GM19455 (cell line): ENCODE measurements at regions not wholly inside any gene's neighbourhood (a gene's known extent, or its start where the extent isn't known, plus 50 kb on each side); places are given as distances from the start of the nearest gene placed in this dataset.
"Not testable (repeated sequence)": the region's sequence is repeated elsewhere in the genome, so short reads cannot be mapped to it uniquely, and the experiment has no call there.

Source experiments
- ATAC-seq: cut with Tn5 transposase; IDR thresholded peaks from one replicate; pipeline ENCODE4 v1.9.1; 2021; ENCODE audit not compliant: unreplicated experiment

- ATAC-seq, result no peak
These were observed 417.1 kb downstream of the SOCS6 start for GRCh38 chr18:70705831-70706416.

- no peak for ATAC-seq
These were observed 411.7 kb downstream of the SOCS6 start for GRCh38 chr18:70700496-70700895.

- no peak for ATAC-seq
These were observed 409.7 kb downstream of the SOCS6 start for GRCh38 chr18:70698574-70698973.

GRCh38 chr18:70693246-70693645 lies 404.4 kb downstream of the SOCS6 start:
- no peak for ATAC-seq

GRCh38 chr18:70689765-70690164 lies 400.9 kb downstream of the SOCS6 start:
- ATAC-seq, result not testable (repeated sequence)

- no peak for ATAC-seq
These were observed 399.4 kb downstream of the SOCS6 start for GRCh38 chr18:70688286-70688685.

GRCh38 chr18:70684821-70685220 lies 396.0 kb downstream of the SOCS6 start:
- no peak for ATAC-seq

- no peak for ATAC-seq
These were observed 394.4 kb downstream of the SOCS6 start for GRCh38 chr18:70683263-70683662.

GRCh38 chr18:70674896-70675295 lies 386.1 kb downstream of the SOCS6 start:
- no peak for ATAC-seq

GRCh38 chr18:70673831-70674230 lies 385.0 kb downstream of the SOCS6 start:
- ATAC-seq, result no peak

GRCh38 chr18:70672581-70672980 lies 383.7 kb downstream of the SOCS6 start:
- no peak for ATAC-seq

GRCh38 chr18:70671889-70672565 lies 383.2 kb downstream of the SOCS6 start:
- ATAC-seq, result no peak

GRCh38 chr18:70666936-70667335 lies 378.1 kb downstream of the SOCS6 start:
- ATAC-seq, result no peak

GRCh38 chr18:70663141-70663540 lies 374.3 kb downstream of the SOCS6 start:
- ATAC-seq, result no peak

GRCh38 chr18:70662588-70662987 lies 373.7 kb downstream of the SOCS6 start:
- ATAC-seq, result no peak

- no peak for ATAC-seq
These were observed 370.4 kb downstream of the SOCS6 start for GRCh38 chr18:70659036-70659925.

GRCh38 chr18:70653671-70654070 lies 364.8 kb downstream of the SOCS6 start:
- ATAC-seq, result no peak

GRCh38 chr18:70650878-70651277 lies 362.0 kb downstream of the SOCS6 start:
- no peak for ATAC-seq

GRCh38 chr18:70649683-70650082 lies 360.8 kb downstream of the SOCS6 start:
- ATAC-seq, result no peak

GRCh38 chr18:70645971-70646370 lies 357.1 kb downstream of the SOCS6 start:
- no peak for ATAC-seq

- ATAC-seq, result no peak
These were observed 355.0 kb downstream of the SOCS6 start for GRCh38 chr18:70643812-70644211.
